ENCODE measurements at regions not wholly inside any gene's neighbourhood (a gene's known extent, or its start where the extent isn't known, plus 50 kb on each side); places are given as distances from the start of the nearest gene placed in this dataset.

DNA sequence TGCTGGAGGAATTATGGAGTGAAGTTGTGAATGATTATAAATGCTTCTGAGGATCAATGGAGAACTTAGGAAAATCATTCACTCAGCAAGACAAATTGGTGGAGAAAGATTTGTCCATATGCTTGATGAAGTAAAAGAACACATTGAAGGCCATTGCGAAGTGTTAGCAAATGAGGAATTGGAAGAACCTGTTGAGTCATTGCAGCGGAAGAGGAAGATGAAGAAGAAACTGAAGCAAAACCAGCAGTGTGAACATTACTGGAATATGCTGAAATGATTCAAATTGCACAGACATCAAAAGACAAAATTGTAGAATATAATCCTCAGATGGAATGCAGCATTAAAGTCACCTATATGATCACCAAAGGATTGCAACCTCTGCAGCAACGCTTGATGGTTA is 168.1 kb downstream of the ADAMTS15 start:
- no peak for DNase-seq

DNA sequence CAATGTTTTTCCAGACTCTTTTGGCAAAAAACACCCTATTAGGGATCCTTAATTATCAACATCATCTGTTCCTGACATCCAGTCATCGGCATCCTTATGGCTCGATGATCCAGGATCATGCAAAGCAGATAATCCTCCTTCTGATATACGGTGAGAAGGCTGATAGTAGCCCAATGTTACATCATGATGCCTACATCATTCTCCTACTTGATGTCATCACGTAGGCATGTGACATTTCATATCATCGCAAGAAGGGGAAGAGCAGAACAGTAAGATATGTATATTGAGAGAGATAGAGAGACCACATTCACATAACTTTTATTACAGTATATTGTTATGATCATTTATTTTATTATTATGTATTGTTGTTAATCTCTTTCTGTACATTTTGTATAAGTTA is 168.6 kb downstream of the ADAMTS15 start:
- DNase-seq, result no peak

DNA sequence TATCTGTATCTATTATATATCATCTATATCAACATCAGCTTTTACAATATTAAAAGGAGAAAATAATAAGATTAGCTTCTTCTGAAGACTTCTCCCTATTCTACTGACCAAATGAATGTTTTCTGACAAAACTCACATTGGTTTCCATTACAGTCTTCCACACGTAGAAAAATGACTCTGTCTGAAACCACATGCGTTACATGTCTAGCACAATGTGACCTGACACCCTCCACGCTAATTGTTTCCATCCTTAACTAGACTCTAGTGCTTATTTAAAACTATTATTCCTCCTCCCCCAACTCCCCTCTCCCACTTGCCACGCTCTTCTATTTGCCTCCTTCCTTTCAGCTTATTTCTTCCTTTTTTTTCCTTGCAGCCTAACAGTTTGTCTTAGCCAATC is 172.1 kb downstream of the ADAMTS15 start:
- DNase-seq, result no peak

DNA sequence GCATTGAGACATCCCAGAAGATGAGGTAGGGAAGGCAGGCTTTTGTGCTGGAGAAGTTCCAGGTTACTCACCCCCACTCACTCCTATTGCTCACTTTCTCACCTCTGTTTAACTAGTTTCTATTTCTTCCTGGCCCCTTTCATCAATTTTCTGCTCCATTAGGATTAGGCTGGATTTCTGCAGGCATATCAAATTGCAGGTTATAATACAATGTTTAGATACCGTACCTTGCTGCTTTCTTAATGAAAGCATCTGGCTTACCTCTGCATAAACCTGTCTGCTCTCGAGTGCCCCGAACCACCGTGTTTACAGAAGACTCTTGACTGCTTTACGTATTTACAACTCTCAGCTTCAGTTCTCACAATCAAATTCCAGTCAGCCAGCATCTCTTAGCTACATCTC is 173.7 kb downstream of the ADAMTS15 start:
- DNase-seq, result no peak

DNA sequence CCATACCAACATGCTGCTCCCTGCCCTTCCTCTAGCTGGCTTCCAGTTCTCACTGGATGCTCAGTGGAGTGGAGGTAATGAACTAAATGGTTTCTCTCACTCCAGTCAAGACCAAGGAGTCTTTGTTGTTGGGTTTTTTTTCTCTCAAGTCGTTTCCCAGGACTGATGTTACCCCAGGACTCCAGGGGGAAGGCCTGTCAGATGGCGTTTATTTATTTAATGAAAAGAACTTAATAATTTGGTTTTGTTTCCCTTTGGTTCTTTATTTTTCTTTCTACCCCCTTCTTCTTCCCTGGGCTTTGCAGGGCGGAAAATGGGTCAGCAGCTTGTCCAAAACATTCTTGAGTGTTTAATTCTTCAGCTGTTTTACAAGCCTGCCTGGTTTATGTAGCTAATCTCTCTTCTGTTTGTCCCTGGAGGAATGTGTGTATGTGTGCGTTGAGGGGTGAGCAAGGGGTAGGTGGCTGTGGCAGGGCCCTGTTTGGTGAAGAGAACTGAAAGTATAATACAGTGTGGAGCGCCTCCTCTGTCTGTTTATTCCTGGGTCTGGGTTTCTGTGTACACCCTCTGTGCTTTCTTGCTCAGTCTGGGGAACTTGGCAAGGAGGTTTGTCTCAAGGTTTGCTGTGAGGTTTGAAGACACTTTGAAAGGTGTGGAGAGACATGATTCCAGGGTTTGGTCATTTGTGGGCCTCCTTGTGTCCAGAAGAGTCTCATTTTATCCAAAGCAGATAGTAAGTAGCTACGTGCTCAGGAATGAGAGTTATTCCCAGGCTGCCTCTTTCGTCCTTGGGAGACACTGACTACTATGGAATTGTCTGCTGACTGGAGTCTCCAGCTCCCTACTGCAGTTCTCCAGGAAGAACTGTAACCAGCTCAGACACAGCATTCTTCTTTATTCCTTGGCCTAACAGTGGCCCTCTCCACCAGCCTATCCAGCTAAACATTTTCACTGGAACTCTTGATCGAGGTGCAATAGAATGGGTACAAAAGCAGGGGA is 175.5 kb downstream of the ADAMTS15 start:
- DNase-seq, result no peak

DNA sequence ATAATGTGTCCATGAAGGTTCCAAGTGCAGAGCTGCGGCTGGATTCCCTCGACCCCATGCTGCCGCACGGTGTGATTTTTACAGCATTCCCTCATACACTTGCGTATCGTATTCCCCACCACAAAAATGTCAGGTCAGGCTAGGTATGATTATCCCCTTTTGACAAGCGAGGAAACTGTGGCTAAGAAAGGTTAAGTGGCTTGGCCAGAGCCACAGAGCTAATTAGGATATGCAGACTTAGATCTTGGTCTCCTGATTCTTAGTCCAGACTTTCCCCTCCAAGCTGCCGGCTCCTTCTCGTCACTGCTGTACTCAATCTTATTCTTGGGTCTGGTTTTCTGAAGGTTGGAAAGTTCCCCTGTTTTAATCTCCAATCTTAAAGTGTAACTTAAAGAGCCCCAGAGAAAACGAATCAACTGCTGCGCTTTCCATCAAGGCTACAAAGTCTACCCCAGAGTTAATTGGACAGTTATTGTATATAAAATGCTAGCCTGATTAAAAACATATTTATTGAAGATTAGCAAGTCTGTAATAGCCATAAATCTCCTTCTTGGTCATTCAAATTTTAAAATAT is 176.6 kb downstream of the ADAMTS15 start:
- DNase-seq, result no peak

DNA sequence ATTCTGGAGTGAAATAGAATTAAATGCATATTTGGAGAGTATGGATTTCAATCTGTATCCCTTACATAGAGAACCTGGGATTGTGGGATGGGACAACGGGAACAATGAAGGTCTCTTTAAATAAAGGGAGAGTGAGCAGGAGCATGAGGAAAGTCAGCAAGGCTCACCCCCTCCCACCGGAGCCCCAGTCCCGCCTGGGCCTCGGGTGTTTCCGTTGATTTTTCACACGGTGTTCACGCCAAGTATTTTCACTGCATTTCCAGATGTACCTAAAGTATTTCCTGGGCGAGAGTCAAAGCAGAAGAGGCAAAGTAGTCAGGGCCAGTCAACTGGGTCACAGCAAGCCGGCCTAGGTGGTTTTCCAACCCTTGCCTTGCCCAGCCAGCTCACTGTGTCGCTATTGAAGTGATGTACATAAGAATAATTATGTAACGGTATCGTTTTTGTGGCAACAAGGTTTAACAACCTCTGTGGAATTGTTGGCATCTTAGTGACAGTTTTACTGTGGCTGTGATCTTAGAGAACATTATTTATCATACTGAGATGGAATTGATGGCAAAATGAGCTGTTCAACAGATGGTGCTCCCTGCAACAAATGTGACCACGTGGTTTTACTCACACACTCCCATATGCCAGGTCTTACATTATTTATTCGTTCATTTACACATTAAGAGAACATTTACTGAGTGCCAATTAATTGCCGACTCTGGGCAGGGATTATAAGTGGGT is 177.3 kb downstream of the ADAMTS15 start:
- no peak for DNase-seq

DNA sequence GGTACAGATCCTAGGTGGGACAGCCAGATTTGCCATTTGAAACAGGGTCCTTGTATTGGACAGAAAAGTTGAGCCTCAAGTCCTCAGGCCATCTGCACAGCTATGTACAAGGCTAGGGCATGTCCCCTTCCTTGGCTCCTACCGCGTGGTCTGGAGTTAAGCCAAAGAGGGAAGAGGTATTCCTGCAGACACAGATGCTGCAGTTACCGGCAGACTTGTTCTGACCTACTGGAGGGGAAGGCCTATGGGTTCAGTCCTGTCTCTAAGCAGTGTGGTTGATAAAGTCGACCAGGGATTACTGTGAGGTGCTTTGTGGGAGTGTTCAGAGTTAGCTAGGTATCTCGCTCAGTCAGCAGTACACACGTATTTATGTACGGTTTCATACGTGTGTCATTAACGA is 180.6 kb downstream of the ADAMTS15 start:
- DNase-seq, result no peak

DNA sequence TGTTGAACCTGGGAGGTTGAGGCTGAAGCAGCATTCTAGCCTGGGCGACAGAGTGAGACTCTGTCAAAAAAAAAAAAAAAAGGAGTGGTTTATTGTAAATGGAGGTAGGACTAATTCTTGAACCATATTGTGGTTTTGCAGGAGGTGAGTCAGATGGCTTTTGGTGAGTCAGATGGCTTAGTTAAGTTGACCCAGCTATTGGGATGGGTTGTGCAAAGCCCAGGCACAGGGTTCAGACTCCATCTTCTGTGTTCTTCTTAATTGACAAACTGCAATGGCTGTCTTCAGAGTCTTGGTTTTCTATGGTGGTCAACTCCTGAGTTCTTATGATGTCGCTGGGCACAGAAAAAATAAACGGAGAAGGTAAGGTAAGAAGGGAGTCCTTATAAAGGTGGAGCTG is 182.7 kb downstream of the ADAMTS15 start:
- no peak for DNase-seq

DNA sequence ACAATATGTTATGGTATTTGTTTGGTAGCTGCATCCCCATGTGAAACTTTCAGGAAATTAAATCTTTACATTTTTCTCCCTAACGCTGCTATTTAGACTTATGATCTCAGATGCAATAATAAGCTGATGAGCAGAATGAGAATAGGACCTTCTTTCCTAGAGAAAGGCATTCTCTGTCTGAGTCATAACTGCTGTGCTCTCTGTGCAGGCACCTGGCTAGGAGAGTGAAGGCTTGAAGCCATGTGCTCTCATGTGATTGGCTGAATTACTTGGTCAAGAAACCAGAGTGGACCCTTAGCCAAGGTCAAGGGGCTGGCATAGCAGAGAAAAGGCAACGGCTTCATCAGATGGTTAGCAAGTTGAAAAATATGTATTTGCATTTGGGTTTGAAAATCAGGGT is 185.0 kb downstream of the ADAMTS15 start:
- no peak for DNase-seq

DNA sequence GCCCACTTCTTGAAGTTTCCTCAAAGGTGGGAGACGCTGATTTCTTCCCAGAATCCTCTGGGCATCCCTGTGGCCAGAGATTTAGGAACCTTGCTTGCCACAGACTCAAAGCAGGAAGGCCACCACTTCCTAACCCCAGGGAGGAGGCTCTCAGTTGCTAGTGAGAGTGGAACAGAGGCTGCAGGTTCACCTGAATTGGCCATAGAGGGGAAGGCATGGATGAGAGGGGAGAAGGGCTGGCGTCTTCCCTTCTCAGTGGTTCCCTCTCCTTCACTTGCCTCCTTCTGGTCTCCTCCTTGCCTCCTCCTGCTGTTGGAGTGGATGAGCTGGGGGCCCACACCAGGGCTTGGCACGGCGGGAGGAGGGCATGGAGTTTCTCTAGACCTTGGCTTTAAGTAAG is 185.7 kb downstream of the ADAMTS15 start:
- no peak for DNase-seq

DNA sequence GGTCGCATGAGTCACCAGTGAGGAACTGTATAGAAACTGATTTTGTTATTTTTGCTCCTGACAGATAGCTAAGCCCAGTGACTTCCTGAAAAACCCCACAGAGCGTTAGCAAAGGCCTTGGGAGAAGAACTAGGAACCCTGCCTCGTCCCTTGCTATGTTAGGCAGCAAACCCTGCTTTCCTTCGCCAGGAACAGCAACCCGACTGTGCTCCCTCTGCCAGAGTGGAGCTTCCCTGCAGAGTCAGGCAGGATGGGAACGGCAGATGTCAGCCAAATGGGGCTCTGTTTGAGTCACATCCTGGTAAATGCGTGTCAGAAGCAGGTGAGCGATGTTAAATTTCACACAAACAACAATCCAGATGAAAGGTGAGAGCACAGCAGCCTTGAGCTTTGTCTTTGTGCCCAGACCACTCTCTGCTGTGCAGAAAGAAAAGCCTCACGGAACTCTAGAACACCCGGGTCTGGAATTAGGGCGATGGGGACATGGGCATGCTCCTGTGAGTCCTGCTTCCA is 186.6 kb downstream of the ADAMTS15 start:
- no peak for DNase-seq

DNA sequence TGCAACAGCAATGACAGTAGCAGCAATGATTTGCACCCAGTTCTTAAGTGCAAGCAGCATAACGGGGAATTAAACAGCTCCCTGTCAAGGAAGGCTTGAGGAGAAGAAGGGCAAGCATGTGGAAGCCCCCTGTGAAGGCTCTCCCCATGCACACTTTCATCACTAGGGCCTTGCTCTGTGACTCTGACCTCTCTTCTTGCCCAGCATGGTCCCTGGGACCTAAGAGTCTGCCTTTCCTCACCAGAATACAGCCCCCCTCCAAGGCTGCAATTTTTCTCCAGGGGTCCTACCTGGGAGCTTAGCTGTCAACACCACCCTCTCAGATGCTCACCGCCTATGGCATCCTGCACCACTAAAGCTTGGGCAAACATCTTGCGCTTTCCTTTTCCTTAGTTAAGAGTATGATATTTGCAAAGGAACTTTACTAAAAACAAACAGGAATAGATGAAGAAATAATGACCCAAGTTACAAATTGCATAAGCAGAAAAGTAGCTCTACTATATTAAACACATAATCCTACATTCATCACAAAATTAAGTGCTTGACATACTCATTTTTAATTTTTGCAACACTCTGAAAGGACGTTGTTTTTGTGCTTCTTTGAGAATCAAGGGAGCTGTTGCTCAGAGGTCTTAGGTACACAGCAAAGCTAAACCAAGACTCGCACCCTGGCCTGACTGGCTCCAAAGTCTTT is 187.6 kb downstream of the ADAMTS15 start:
- DNase-seq, result no peak

DNA sequence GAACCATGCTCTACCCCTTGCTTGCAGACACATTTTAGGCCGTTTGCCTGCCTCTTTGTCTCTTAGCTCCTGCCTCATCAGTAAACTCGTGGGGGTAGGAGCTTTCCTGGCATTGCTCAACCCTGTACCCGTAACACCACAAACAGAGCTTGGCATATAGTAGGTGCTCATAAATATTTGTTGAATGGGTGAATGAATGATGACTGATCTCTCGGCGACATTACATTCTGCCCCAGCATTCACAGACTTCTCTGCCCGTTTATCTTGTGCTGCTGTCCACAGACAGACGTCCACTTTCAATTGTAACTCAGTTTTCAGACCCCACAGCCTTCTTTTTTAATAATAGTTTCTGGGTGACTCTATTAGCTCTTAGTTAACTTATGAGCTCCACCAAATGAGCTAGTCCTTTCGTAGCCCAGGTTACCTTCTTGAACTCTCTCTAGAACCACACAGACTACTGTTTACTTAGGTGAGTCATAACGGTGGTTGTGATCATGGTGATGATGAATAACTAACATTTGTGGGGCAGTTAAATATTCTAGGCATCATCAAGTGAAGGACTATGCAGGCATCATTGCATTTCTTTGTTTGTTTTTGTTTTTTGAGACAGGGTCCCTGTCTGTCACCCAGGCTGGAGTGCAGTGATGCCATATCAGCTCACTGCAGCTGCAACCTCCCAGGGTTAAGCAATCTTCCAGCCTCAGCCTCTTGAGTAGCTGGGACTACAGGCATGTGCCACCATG is 188.4 kb downstream of the ADAMTS15 start:
- DNase-seq, result no peak

DNA sequence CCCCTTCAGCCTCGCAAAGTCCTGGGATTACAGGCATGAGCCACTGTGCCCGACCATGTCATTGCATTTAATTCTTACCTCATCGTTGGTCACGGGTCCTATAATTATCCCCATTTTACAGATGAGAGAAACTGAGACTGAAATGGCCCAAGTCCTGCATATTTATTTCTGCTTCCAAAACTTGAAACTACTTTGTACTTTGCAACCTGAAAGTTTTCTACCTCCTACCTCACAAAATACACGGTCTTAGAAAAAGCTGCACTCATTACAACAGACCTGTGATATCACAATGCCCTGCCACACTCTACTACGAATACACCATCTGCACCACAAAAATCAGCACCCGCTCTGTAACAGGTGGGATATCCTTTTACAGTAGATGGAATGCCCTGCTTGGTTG is 189.1 kb downstream of the ADAMTS15 start:
- DNase-seq, result no peak

DNA sequence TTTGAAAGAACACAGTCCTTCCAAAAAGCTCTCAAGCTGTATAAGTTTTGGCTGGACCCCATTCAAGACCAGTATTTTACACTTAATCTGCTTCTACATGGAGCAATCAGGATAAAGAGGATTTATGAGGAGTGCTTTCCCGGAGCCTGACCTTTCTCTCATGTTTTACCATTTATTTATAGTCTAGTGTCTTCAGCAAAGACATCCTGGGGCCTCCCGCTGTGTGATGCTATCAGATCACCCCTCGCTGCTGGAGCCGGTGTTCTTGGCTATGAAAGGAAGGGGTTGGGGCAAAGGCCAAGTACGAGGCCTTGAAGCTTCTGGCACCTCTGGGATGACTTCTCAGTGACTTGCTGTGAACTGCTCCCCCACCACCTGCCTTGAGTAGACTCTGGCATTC is 189.6 kb downstream of the ADAMTS15 start:
- DNase-seq, result no peak

DNA sequence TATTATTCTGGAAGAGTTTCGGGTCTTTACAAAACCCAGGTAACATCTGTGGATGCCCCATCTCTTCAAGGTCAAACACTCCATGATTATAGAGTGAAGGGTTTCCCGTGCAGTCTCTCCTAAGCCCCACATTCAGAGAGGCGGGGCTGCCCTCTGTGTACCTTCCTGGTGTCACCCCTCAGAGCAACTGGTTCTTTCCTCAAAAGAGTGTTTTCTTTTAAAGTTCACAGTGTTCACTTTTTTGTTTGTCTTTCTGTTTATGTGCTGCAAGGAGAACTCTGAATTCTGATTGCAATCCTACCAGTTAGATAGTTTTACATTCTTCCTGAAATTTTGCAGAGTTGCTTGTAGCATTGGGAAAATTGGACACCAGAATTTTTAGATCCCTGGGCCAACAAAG is 190.2 kb downstream of the ADAMTS15 start:
- DNase-seq, result no peak

DNA sequence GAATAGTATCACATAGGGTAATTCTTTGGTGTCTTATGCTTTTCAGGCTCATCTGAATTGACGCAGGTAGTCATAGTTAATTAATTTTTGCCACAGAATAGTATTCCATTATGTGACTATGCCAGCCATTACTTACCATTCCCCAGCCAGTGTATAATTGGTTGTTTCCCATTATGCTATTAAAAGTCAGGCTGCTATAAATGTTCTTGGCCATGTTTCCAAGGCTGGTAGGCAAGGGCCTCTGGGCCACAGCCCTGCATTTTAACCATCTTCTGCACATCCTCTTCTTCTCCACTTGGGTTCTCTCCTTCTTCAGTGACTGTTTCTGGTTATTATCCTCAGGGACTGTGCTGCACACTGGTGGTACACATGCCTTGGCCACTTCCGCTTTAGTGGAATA is 190.9 kb downstream of the ADAMTS15 start:
- DNase-seq, result no peak

DNA sequence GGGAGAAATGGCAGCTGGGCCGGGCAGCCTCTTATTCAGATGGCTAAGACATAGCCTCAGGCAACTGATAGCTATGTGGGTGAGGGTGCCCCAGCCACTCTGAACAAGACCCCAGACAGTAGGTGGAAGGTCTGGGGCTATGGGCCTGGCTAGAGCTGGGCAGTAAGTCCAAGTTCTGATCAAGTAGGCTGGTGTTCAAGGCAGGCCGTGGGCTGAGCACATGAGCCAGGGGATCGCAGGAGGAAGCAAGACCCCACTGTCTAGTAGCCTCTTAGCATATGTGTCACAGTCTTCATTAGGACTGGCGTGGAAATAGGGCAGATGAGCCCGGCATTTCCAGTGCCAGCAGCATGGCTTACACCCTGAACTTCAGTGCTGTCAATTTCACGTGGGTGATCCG is 192.1 kb downstream of the ADAMTS15 start:
- DNase-seq, result no peak

DNA sequence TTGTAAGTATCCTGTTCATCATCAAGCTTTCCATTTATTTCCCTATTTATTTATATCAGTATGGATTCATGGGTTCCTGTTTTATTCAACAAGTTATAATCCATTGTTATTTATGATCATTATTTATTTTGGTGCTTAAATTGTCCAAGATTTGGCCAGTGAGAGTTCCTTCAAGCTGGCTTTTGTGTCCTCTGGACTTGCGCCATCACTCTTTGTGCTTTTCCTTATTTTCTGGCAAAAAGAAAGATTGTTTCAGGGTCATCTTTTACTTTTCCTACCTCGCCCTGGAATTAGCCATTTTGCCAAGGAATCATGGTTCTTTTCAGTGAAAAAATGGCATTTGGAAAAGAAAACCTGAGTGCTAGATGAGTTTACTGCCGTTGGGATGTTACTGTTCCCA is 193.4 kb downstream of the ADAMTS15 start:
- no peak for DNase-seq

DNA sequence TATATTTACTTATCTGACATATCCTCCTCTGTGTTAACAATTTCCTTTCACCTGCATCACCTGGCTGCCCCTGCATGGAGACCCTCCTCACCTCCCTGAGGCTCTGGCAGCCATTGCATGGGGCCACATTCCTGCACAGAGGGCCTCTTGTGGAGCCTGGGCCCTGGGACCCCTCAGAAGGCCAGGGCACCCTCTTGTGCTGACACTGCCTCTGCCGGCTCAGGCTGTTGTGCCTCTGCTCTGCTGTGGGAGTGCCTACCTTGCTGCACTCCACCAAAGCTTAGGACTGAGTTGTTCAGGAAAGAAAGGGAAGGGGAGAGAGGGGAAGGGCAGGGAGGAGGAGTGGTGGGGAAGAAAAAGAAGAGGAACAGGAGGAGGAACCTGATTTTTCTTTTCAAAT is 194.5 kb downstream of the ADAMTS15 start:
- no peak for DNase-seq

DNA sequence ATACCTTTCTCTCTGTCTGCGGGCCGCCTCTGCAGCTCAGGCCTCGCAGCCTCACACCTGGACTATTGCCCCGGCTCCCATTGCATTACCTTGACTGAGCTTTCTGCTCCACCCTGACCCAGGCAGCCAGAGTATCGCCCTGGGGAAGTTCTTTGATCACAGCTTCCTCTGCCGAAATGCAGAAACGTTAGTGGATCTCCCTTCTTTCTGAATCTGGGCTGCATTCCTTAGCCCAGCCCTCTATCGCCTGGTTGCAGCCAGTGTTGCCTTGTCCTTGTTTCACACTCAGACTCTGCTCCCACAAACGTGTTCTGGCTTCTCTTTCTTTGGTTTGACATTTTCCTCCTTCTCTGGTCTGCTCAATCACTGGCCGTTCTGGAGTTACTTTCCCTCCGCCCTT is 195.7 kb downstream of the ADAMTS15 start:
- no peak for DNase-seq
